ENCODE measurements at regions not wholly inside any gene's neighbourhood (a gene's known extent, or its start where the extent isn't known, plus 50 kb on each side); places are given as distances from the start of the nearest gene placed in this dataset.

- TF ChIP-seq TAF1 (IDR thresholded peaks at IDR 0.05; ENCODE audit: borderline replicate concordance, insufficient read depth, low read length) (no peak), FOXP2 (optimal IDR thresholded peaks at IDR 0.05; ENCODE audit: borderline replicate concordance, extremely low read depth, extremely low read length, insufficient read depth) (no peak), POLR2AphosphoS5 (IDR thresholded peaks at IDR 0.05; ENCODE audit: low read depth, low read length) (no peak), REST (IDR thresholded peaks at IDR 0.05; ENCODE audit: insufficient read depth in 1 of 2, low read depth in 2 of 2, low read length in 2 of 2) (no peak), SIN3A (IDR thresholded peaks at IDR 0.05; ENCODE audit: borderline replicate concordance, insufficient read depth, low read length) (no peak)
Measured at GRCh38 chr13:22846551-22846950, 334.2 kb upstream of the SGCG start.

GRCh38 chr13:22848539-22849052 is 332.2 kb upstream of the SGCG start:
- TF ChIP-seq SIN3A (IDR thresholded peaks at IDR 0.05; ENCODE audit: borderline replicate concordance, insufficient read depth, low read length) (no peak), REST (IDR thresholded peaks at IDR 0.05; ENCODE audit: insufficient read depth in 1 of 2, low read depth in 2 of 2, low read length in 2 of 2) (no peak), FOXP2 (optimal IDR thresholded peaks at IDR 0.05; ENCODE audit: borderline replicate concordance, extremely low read depth, extremely low read length, insufficient read depth) (no peak), TAF1 (IDR thresholded peaks at IDR 0.05; ENCODE audit: borderline replicate concordance, insufficient read depth, low read length) (no peak), POLR2AphosphoS5 (IDR thresholded peaks at IDR 0.05; ENCODE audit: low read depth, low read length) (no peak)

GRCh38 chr13:22855926-22856325 is 324.9 kb upstream of the SGCG start:
- no peak for TF ChIP-seq POLR2AphosphoS5 (IDR thresholded peaks at IDR 0.05; ENCODE audit: low read depth, low read length)
- TF ChIP-seq REST (IDR thresholded peaks at IDR 0.05; ENCODE audit: insufficient read depth in 1 of 2, low read depth in 2 of 2, low read length in 2 of 2) = no peak
- TF ChIP-seq TAF1 (IDR thresholded peaks at IDR 0.05; ENCODE audit: borderline replicate concordance, insufficient read depth, low read length) = no peak
- TF ChIP-seq FOXP2 (optimal IDR thresholded peaks at IDR 0.05; ENCODE audit: borderline replicate concordance, extremely low read depth, extremely low read length, insufficient read depth) = no peak
- no peak for TF ChIP-seq SIN3A (IDR thresholded peaks at IDR 0.05; ENCODE audit: borderline replicate concordance, insufficient read depth, low read length)

GRCh38 chr13:22861958-22862466 is 318.8 kb upstream of the SGCG start:
- TF ChIP-seq SIN3A (IDR thresholded peaks at IDR 0.05; ENCODE audit: borderline replicate concordance, insufficient read depth, low read length) = no peak
- no peak for TF ChIP-seq REST (IDR thresholded peaks at IDR 0.05; ENCODE audit: insufficient read depth in 1 of 2, low read depth in 2 of 2, low read length in 2 of 2)
- TF ChIP-seq POLR2AphosphoS5 (IDR thresholded peaks at IDR 0.05; ENCODE audit: low read depth, low read length) = no peak
- TF ChIP-seq TAF1 (IDR thresholded peaks at IDR 0.05; ENCODE audit: borderline replicate concordance, insufficient read depth, low read length) = no peak
- TF ChIP-seq FOXP2 (optimal IDR thresholded peaks at IDR 0.05; ENCODE audit: borderline replicate concordance, extremely low read depth, extremely low read length, insufficient read depth) = no peak
